ENCODE measurements at regions not wholly inside any gene's neighbourhood (a gene's known extent, or its start where the extent isn't known, plus 50 kb on each side); places are given as distances from the start of the nearest gene placed in this dataset.
"Not testable (repeated sequence)": the region's sequence is repeated elsewhere in the genome, so short reads cannot be mapped to it uniquely, and the experiment has no call there.

DNA sequence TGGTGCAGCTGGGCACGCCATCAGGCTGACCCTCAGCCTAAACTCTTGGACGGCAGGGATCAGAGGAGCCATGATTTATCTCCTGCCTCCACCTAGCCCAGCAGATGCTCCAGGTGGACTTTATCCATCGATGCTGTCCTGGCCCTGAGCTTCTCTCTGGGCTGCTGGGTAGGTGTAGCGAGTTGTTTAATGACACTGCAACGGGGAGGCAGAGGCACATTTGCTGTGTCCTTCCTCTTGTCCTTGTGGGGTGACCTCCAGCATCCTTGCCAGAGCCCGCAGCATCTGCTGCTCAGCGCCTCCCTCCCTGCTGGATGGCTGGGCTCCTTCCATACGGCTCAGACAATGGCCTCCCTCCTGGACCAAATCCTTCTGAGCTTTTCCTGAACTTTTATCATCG is 103.1 kb upstream of the IRX4 start:
- Mint-ChIP-seq H3K36me3 (ENCODE audit: insufficient read depth) (no peaks in the 10 kb centered on the region), H3K27ac (no peak overlapping the region), H3K9me3 (peaks cover 0 to 3% of the 10 kb centered on the region in 2 donors), H3K4me3 (no peak overlapping the region), H3K4me1 (ENCODE audit: low read depth in 2 of 2) (no peaks in the 10 kb centered on the region), H3K27me3 (peaks cover 50 to 54% of the 10 kb centered on the region in 2 donors)
- no peak for ATAC-seq (replicated peaks)
- no peak for DNase-seq

DNA sequence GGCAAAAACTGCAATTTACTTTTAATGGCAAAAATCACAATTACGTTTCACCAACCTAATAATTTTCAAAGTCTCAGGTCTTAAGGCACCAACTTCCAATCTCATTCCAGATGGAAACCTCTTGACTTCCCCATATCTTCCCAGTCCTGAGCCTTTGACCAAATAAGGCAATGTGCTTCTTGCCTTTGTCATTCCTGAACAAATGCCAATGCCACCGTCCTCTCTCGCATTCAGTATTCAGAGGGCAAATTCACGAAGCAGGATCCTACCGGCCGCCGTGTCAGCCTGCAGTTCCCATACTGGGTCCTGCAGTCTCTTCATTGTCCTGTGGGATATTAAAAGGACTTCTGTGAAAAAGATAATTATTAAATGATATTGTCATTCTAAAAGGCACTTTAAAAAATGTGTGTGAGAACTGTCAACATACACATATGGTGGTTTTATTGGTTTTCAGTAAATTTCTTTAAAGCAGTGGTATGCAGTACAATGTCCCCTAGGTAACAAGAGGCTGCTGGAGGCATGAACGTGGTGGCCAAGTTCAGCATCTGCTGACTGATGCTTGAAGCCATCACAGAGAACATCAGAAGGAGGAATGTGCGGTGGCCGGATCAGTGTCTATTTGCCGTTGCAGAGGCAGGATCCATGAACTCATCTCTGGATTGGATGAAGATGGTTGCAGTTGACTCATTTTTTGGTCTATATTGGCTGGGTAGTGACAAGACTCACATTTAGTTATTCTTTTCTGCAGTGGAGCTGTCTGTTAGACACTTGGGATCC is 101.4 kb upstream of the IRX4 start:
- no peaks in the 10 kb centered on the region for H3K4me1 Mint-ChIP-seq (ENCODE audit: low read depth in 2 of 2)
- no peaks in the 10 kb centered on the region for H3K36me3 Mint-ChIP-seq (ENCODE audit: insufficient read depth)
- H3K27ac Mint-ChIP-seq: no peak overlapping the region
- no peak for DNase-seq
- ATAC-seq (replicated peaks): no peak
- no peak overlapping the region for H3K4me3 Mint-ChIP-seq
- H3K9me3 Mint-ChIP-seq: peaks cover 0 to 3% of the 10 kb centered on the region in 2 donors
- peaks cover 46 to 60% of the 10 kb centered on the region in 2 donors for H3K27me3 Mint-ChIP-seq

DNA sequence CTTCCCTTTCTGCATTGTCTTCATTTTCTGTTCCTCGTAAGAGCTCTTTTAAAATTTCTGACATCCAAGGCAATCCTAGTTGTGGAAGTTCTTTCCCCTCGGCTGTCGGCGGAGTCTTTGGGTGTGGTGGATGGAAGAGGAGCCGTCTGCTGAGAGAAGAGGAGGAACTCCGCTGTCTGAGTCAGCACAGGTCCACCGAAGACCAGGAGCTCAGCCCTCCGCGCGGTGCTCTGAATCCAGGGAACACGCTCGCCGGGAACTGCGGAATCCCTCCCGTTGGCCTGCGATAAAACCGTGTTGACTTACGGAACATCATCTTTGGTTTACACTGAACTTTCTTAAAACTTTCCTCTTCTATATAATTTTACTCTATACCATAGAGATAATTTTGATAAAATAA is 100.7 kb upstream of the IRX4 start:
- no peaks in the 10 kb centered on the region for H3K36me3 Mint-ChIP-seq (ENCODE audit: insufficient read depth)
- no peaks in the 10 kb centered on the region for H3K9me3 Mint-ChIP-seq
- H3K4me3 Mint-ChIP-seq: no peak overlapping the region
- peaks cover 39 to 58% of the 10 kb centered on the region in 2 donors for H3K27me3 Mint-ChIP-seq
- no peak for ATAC-seq (replicated peaks)
- DNase-seq: no peak
- no peak overlapping the region for H3K27ac Mint-ChIP-seq
- no peaks in the 10 kb centered on the region for H3K4me1 Mint-ChIP-seq (ENCODE audit: low read depth in 2 of 2)

DNA sequence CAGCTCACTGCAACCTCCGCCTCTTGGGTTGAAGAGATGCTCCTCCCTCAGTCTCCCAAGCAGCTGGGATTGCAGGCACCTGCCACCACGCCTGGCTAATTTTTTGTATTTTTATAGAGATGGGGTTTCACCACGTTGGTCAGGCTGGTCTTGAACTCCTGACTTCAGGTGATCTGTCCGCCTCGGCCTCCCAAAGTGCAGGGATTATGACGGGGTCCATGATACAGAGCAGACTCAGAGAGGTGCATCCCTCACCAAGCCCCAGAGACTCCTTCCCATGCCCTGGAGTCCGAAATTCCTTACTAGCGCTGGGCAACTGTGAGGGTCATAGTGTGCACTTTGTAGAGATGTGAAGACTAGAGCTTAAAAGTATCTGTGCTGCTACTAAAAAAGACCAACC is 99.8 kb upstream of the IRX4 start:
- not testable (repeated sequence) for H3K27ac Mint-ChIP-seq; H3K9me3 Mint-ChIP-seq; H3K36me3 Mint-ChIP-seq (ENCODE audit: insufficient read depth); ATAC-seq (replicated peaks); DNase-seq; H3K4me1 Mint-ChIP-seq (ENCODE audit: low read depth in 2 of 2); H3K4me3 Mint-ChIP-seq
- H3K27me3 Mint-ChIP-seq: peaks cover 35 to 55% of the 10 kb centered on the region in 2 donors

DNA sequence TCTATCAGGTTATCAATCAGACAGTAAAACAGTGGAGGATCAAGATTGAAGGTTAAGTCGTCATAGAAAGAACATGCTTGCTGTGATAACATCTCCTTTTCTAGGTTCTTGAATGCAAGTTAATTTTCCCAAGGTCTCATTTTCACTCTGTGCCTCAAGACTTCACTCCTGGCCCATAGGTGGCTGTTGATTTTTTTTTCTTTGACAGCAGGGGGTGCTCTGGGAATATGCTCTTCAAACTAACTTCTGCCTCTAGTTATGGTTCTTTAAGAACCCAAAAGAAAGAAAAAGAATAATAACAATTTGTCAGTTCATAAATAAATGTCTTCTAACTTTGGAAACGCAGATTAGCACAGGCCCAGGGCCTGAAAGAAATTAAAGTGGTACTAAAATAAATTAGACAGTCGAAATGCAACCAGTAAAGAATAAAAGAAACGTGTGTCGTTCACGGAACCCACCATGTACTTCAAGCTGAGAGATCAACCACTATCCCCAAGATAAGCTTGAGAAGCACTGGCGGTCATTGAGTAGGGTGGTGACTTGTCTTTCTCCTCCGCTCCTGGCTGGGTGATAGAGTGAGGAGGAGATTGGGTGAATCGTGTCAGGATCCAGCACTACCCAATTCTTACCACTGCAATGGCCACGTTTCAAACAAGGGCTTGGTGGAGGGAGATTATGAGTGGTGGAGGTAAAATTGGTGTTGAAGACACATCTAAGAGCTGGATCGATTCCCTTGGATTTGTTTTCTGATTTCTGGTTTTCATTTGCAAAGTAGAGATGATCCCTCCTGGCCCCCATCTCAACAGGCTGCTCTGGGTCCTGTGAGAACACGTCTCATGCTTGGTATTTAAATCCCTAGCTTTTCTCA is 93.4 kb upstream of the IRX4 start:
- Mint-ChIP-seq H3K27me3 (peaks cover 33 to 57% of the 10 kb centered on the region in 2 donors), H3K27ac (no peak overlapping the region), H3K4me1 (ENCODE audit: low read depth in 2 of 2) (no peaks in the 10 kb centered on the region), H3K9me3 (no peaks in the 10 kb centered on the region), H3K36me3 (ENCODE audit: insufficient read depth) (no peaks in the 10 kb centered on the region), H3K4me3 (no peak overlapping the region)
- ATAC-seq (replicated peaks) (no peak), DNase-seq (no peak)

DNA sequence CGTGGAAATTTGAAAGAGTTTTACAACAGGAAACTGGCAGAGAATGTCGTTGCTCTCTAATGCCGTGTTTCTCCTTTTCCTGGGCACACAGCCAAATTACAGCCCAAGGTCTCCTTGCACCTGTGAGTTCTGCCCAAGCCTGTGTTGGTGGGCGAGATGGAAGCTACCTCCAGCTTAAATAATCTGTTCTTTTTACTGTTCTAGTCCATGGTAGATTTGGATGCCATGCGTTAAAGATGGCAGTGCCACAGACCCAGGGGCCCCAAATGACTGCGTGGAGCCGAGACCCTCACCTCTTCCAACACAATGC is 92.6 kb upstream of the IRX4 start:
- DNase-seq (no peak), ATAC-seq (replicated peaks) (no peak)

DNA sequence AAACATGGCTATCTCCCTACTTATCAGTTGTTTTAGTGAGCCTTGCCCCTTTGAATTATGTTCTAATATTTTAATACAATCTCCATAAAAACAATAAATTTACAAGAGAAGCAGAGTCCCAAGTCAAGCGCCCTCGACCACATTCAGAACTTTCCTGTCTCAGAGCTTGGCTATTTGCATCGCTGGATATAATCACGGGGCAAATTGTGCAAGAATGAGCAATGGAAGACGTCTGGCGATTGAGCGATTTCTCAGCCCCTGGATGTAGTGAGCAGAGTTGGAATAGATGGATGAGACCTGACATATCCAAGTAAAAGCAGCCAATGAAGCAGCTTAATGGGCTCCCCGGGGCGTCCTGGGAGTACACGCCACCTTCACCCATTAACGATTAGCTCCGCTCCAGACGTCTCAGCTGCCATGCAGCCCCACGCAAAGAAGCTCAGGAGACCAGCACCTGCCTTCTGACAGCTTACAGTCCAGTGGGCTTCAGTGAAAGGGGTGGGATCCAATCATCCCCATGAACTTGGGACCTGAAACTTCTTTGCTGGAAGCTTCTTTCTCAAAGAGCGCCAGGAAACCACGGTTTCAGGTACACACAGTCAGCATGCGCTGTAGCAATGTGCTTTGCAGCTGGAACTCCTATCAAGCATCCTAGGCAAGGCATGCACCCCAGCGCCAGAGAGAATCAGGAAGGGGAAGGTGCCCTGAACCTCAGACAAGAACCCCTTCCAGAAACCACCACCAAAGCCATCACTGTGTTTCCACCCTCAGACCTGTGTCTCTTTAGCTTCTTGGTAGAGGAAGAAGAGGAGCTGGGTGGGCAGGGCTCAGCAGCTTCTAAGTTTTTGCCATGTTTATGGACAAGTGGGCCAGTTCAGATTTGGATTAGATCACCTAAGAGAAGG is 92.0 kb upstream of the IRX4 start:
- ATAC-seq (replicated peaks) (no peak), DNase-seq (no peak)
- no peak overlapping the region for H3K27ac Mint-ChIP-seq
- no peaks in the 10 kb centered on the region for H3K4me1 Mint-ChIP-seq (ENCODE audit: low read depth in 2 of 2)
- H3K36me3 Mint-ChIP-seq (ENCODE audit: insufficient read depth): no peaks in the 10 kb centered on the region
- no peak overlapping the region for H3K4me3 Mint-ChIP-seq
- peaks cover 30 to 50% of the 10 kb centered on the region in 2 donors for H3K27me3 Mint-ChIP-seq
- H3K9me3 Mint-ChIP-seq: no peaks in the 10 kb centered on the region

More for the DNA sequence above, 92.6 kb upstream of the IRX4 start:
- Mint-ChIP-seq H3K27ac (no peak overlapping the region), H3K4me3 (no peak overlapping the region), H3K27me3 (peaks cover 33 to 56% of the 10 kb centered on the region in 2 donors), H3K9me3 (no peaks in the 10 kb centered on the region), H3K36me3 (ENCODE audit: insufficient read depth) (no peaks in the 10 kb centered on the region), H3K4me1 (ENCODE audit: low read depth in 2 of 2) (no peaks in the 10 kb centered on the region)

DNA sequence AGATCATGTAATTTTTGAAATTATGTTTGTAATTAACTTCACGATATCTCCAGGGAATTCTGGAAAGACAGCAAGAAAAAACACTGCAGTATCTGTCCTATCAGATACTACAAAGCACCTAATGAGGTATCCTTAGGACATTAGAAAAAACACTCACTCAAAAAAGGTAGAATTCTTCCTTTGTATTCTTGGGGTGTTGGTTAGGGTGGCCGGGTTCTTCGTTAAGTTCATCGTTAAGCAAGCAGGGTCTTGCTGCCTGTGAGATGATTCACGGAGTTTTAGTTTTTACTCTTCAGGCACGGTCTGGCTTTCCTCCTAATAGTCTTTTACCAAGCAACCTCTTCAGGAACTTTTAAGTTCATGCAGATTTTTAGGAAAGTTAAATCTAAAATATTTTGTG is 91.4 kb upstream of the IRX4 start:
- ATAC-seq (replicated peaks) (no peak), DNase-seq (no peak)
- no peak overlapping the region for H3K27ac Mint-ChIP-seq
- H3K9me3 Mint-ChIP-seq: no peaks in the 10 kb centered on the region
- H3K4me3 Mint-ChIP-seq: no peak overlapping the region
- no peaks in the 10 kb centered on the region for H3K4me1 Mint-ChIP-seq (ENCODE audit: low read depth in 2 of 2)
- peaks cover 27 to 45% of the 10 kb centered on the region in 2 donors for H3K27me3 Mint-ChIP-seq
- no peaks in the 10 kb centered on the region for H3K36me3 Mint-ChIP-seq (ENCODE audit: insufficient read depth)

DNA sequence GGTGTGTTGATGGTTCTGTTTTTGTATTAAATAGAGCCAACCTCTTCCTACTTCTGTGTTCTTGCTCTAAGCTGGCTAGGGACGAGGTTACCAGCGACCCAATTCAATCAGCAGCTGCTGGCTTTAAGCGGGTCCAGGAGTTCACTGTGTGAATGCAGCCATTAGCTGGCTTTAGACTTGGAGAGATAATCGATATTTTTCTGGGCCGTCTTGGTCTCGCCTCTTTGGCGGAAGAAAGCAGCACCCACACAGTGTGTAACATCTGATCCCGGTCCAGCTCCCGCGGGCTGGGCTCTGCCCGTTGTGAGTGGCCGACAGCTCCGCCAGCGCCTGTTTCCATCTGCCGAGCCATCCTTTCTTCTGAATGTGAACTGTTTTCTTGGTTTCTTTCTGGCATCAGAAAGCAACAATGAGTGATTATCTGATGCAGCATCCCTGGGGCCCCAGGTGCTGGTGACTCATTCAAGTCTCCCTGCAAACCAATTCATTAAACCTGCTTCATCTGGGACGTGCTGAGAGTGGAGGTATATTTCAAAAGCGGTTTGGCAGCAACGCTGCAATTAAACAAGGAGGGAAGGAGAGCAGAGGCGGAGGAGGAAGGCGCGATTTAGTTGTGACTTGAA is 90.8 kb upstream of the IRX4 start:
- DNase-seq (no peak), ATAC-seq (replicated peaks) (no peak)
- Mint-ChIP-seq H3K27ac (no peak overlapping the region), H3K9me3 (no peaks in the 10 kb centered on the region), H3K4me3 (no peak overlapping the region), H3K4me1 (ENCODE audit: low read depth in 2 of 2) (no peaks in the 10 kb centered on the region), H3K36me3 (ENCODE audit: insufficient read depth) (no peaks in the 10 kb centered on the region), H3K27me3 (peaks cover 27 to 45% of the 10 kb centered on the region in 2 donors)

DNA sequence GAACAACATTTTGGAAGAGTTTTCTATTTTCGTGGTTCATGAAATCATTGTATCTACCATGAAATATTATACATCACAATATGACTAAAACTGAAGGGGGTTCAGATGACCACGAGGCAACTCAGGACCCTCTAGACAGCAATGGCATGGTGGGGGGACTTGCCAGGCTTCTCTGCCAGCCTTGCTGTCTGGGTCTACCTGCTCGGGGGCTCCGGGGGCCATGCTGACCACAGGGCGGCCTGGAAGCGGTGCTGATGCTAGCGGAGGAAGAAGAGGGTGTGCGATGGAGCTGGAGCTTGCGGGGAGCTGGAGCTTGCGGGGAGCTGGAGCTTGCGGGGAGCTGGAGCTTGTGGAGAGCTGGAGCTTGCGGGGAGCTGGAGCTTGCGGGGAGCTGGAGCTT is 89.2 kb upstream of the IRX4 start:
- Mint-ChIP-seq H3K27me3 (peaks cover 23 to 50% of the 10 kb centered on the region in 2 donors), H3K36me3 (ENCODE audit: insufficient read depth) (no peaks in the 10 kb centered on the region), H3K4me3 (no peak overlapping the region), H3K4me1 (ENCODE audit: low read depth in 2 of 2) (no peaks in the 10 kb centered on the region), H3K27ac (no peak overlapping the region), H3K9me3 (no peaks in the 10 kb centered on the region)
- ATAC-seq (replicated peaks) (no peak), DNase-seq (no peak)

DNA sequence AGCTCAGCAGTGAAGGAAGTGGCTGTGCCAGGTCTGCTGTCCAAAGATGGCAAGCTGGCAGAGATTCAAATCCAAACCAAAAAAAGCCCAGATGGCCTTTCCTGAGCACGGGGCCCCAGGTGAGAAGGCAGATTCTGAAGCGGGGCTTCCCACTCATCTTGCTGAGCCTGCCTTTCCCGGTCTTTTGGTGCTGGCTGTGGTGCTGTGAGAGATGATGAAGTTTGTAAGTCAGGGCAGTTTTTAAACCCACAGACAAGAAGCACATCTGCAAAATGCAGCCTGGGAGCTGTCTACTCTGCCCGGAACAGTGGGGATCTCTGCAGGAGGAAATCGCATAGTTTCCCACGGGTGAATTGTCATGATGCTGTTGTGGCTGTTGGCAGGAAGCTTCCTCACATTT is 85.0 kb upstream of the IRX4 start:
- DNase-seq (no peak), ATAC-seq (replicated peaks) (no peak)
- H3K36me3 Mint-ChIP-seq (ENCODE audit: insufficient read depth): no peaks in the 10 kb centered on the region
- peaks cover 13 to 51% of the 10 kb centered on the region in 2 donors for H3K27me3 Mint-ChIP-seq
- no peaks in the 10 kb centered on the region for H3K9me3 Mint-ChIP-seq
- H3K4me1 Mint-ChIP-seq (ENCODE audit: low read depth in 2 of 2): no peaks in the 10 kb centered on the region
- H3K27ac Mint-ChIP-seq: no peak overlapping the region
- H3K4me3 Mint-ChIP-seq: no peak overlapping the region

DNA sequence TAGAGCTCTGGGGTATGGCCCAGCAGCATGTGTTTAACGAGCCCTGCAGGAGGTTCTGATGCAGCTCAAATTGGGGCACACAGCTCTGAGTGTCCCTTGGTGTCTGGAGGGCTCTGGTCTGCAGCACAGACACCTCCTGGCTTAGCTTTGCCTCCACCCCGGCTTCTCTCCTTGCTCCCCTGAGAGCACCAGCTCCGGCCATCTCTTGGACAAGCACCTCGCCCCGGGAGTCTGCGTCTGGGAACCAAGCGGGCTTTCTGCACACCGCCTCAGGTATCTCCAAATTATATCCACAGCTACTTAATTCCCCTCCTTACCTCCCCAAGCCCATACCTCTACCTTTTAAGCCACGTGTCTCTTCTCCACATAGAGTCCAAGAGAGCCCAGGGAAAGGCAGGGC is 83.7 kb upstream of the IRX4 start:
- Mint-ChIP-seq H3K27ac (no peak overlapping the region), H3K27me3 (peaks cover 13 to 51% of the 10 kb centered on the region in 2 donors), H3K36me3 (ENCODE audit: insufficient read depth) (no peaks in the 10 kb centered on the region), H3K4me1 (ENCODE audit: low read depth in 2 of 2) (no peaks in the 10 kb centered on the region), H3K9me3 (no peaks in the 10 kb centered on the region), H3K4me3 (no peak overlapping the region)
- DNase-seq: no peak
- no peak for ATAC-seq (replicated peaks)

DNA sequence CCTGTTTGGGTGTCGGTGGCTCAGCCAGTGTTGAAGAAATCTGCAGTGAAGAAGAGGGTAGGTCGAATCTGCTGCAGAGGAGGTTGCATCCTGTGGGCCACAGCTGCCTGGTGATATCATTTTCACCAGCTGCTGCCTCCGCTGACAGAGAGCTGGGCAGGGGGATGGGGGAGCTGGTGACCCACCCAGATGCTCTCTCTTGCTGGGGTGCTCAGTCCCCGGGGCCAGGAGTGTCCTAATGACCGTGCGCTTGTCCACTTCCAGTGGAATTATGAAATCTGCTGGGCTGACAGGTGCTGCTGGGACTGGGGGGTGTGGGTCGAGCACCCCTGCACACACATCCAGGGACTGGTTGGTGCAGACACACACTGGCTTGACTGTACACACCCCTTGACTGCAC is 83.2 kb upstream of the IRX4 start:
- Mint-ChIP-seq H3K9me3 (no peaks in the 10 kb centered on the region), H3K36me3 (ENCODE audit: insufficient read depth) (no peaks in the 10 kb centered on the region), H3K27ac (no peak overlapping the region), H3K4me3 (no peak overlapping the region), H3K27me3 (peaks cover 13 to 51% of the 10 kb centered on the region in 2 donors), H3K4me1 (ENCODE audit: low read depth in 2 of 2) (no peaks in the 10 kb centered on the region)
- ATAC-seq (replicated peaks): no peak
- no peak for DNase-seq

Data from effector memory CD8-positive, alpha-beta T cell (primary cell).